ENCODE measurements at regions not wholly inside any gene's neighbourhood (a gene's known extent, or its start where the extent isn't known, plus 50 kb on each side); places are given as distances from the start of the nearest gene placed in this dataset.

- Mint-ChIP-seq H3K9me3 (ENCODE audit: unreplicated experiment) (no peaks in the 10 kb centered on the region), H3K4me1 (ENCODE audit: unreplicated experiment) (no peaks in the 10 kb centered on the region), H3K4me3 (ENCODE audit: unreplicated experiment) (no peak overlapping the region), H3K27ac (ENCODE audit: unreplicated experiment) (no peak overlapping the region), H3K27me3 (ENCODE audit: unreplicated experiment) (no peaks in the 10 kb centered on the region), H3K36me3 (ENCODE audit: low read depth, unreplicated experiment) (no peaks in the 10 kb centered on the region)
- DNase-seq (ENCODE audit: low spot score) = no peak
- TF ChIP-seq CTCF (IDR thresholded peaks at IDR 0.05; ENCODE audit: unreplicated experiment) = no peak
These were observed 424.2 kb downstream of the NOVA1 start for GRCh38 chr14:26173581-26174110.

GRCh38 chr14:26172396-26172795 is 425.4 kb downstream of the NOVA1 start:
- no peaks in the 10 kb centered on the region for H3K4me1 Mint-ChIP-seq (ENCODE audit: unreplicated experiment)
- no peaks in the 10 kb centered on the region for H3K9me3 Mint-ChIP-seq (ENCODE audit: unreplicated experiment)
- no peak for DNase-seq (ENCODE audit: low spot score)
- H3K4me3 Mint-ChIP-seq (ENCODE audit: unreplicated experiment) = no peak overlapping the region
- no peaks in the 10 kb centered on the region for H3K27me3 Mint-ChIP-seq (ENCODE audit: unreplicated experiment)
- TF ChIP-seq CTCF (IDR thresholded peaks at IDR 0.05; ENCODE audit: unreplicated experiment) = no peak
- no peak overlapping the region for H3K27ac Mint-ChIP-seq (ENCODE audit: unreplicated experiment)
- H3K36me3 Mint-ChIP-seq (ENCODE audit: low read depth, unreplicated experiment) = no peaks in the 10 kb centered on the region

- H3K9me3 Mint-ChIP-seq (ENCODE audit: unreplicated experiment) = no peaks in the 10 kb centered on the region
- H3K27me3 Mint-ChIP-seq (ENCODE audit: unreplicated experiment) = no peaks in the 10 kb centered on the region
- no peak for DNase-seq (ENCODE audit: low spot score)
- TF ChIP-seq CTCF (IDR thresholded peaks at IDR 0.05; ENCODE audit: unreplicated experiment) = no peak
- no peak overlapping the region for H3K27ac Mint-ChIP-seq (ENCODE audit: unreplicated experiment)
- no peaks in the 10 kb centered on the region for H3K4me1 Mint-ChIP-seq (ENCODE audit: unreplicated experiment)
- no peak overlapping the region for H3K4me3 Mint-ChIP-seq (ENCODE audit: unreplicated experiment)
- no peaks in the 10 kb centered on the region for H3K36me3 Mint-ChIP-seq (ENCODE audit: low read depth, unreplicated experiment)
These were observed 426.9 kb downstream of the NOVA1 start for GRCh38 chr14:26170885-26171284.

- Mint-ChIP-seq H3K4me3 (ENCODE audit: unreplicated experiment) (no peak overlapping the region), H3K9me3 (ENCODE audit: unreplicated experiment) (no peaks in the 10 kb centered on the region), H3K27me3 (ENCODE audit: unreplicated experiment) (peaks cover 2% of the 10 kb centered on the region), H3K4me1 (ENCODE audit: unreplicated experiment) (no peaks in the 10 kb centered on the region), H3K36me3 (ENCODE audit: low read depth, unreplicated experiment) (no peaks in the 10 kb centered on the region), H3K27ac (ENCODE audit: unreplicated experiment) (no peak overlapping the region)
- peak; percentile 34 for TF ChIP-seq CTCF (IDR thresholded peaks at IDR 0.05; ENCODE audit: unreplicated experiment)
- DNase-seq (ENCODE audit: low spot score) = peak; percentile 6
These were observed 434.1 kb downstream of the NOVA1 start for GRCh38 chr14:26163761-26164160.

GRCh38 chr14:26157517-26157916 is 440.3 kb downstream of the NOVA1 start:
- no peaks in the 10 kb centered on the region for H3K4me1 Mint-ChIP-seq (ENCODE audit: unreplicated experiment)
- no peaks in the 10 kb centered on the region for H3K36me3 Mint-ChIP-seq (ENCODE audit: low read depth, unreplicated experiment)
- H3K9me3 Mint-ChIP-seq (ENCODE audit: unreplicated experiment) = no peaks in the 10 kb centered on the region
- H3K27ac Mint-ChIP-seq (ENCODE audit: unreplicated experiment) = no peak overlapping the region
- DNase-seq (ENCODE audit: low spot score) = no peak
- H3K4me3 Mint-ChIP-seq (ENCODE audit: unreplicated experiment) = no peak overlapping the region
- peaks cover 2% of the 10 kb centered on the region for H3K27me3 Mint-ChIP-seq (ENCODE audit: unreplicated experiment)
- no peak for TF ChIP-seq CTCF (IDR thresholded peaks at IDR 0.05; ENCODE audit: unreplicated experiment)

All from endothelial cell (in vitro differentiated cells).